ENCODE measurements at regions not wholly inside any gene's neighbourhood (a gene's known extent, or its start where the extent isn't known, plus 50 kb on each side); places are given as distances from the start of the nearest gene placed in this dataset.

- Mint-ChIP-seq H3K27me3 (ENCODE audit: unreplicated experiment) (peaks cover 4% of the 10 kb centered on the region), H3K27ac (ENCODE audit: unreplicated experiment) (no peak overlapping the region), H3K4me1 (ENCODE audit: low read depth, unreplicated experiment) (no peaks in the 10 kb centered on the region), H3K36me3 (ENCODE audit: unreplicated experiment) (no peaks in the 10 kb centered on the region), H3K9me3 (ENCODE audit: unreplicated experiment) (peaks cover 2% of the 10 kb centered on the region), H3K4me3 (ENCODE audit: unreplicated experiment) (no peak overlapping the region)
- no peak for TF ChIP-seq CTCF (IDR thresholded peaks at IDR 0.05; ENCODE audit: partially characterized antibody, unreplicated experiment)
- DNase-seq, result no peak
Observed at GRCh38 chr1:56285554-56286402, 293.6 kb downstream of the PLPP3 start.

GRCh38 chr1:56284928-56285327 lies 294.4 kb downstream of the PLPP3 start:
- no peak overlapping the region for H3K4me3 Mint-ChIP-seq (ENCODE audit: unreplicated experiment)
- H3K36me3 Mint-ChIP-seq (ENCODE audit: unreplicated experiment), result no peaks in the 10 kb centered on the region
- DNase-seq, result no peak
- no peak overlapping the region for H3K27ac Mint-ChIP-seq (ENCODE audit: unreplicated experiment)
- H3K27me3 Mint-ChIP-seq (ENCODE audit: unreplicated experiment), result peaks cover 4% of the 10 kb centered on the region
- TF ChIP-seq CTCF (IDR thresholded peaks at IDR 0.05; ENCODE audit: partially characterized antibody, unreplicated experiment), result no peak
- H3K9me3 Mint-ChIP-seq (ENCODE audit: unreplicated experiment), result peaks cover 2% of the 10 kb centered on the region
- H3K4me1 Mint-ChIP-seq (ENCODE audit: low read depth, unreplicated experiment), result no peaks in the 10 kb centered on the region

- no peak overlapping the region for H3K27ac Mint-ChIP-seq (ENCODE audit: unreplicated experiment)
- no peak overlapping the region for H3K4me3 Mint-ChIP-seq (ENCODE audit: unreplicated experiment)
- no peaks in the 10 kb centered on the region for H3K4me1 Mint-ChIP-seq (ENCODE audit: low read depth, unreplicated experiment)
- H3K27me3 Mint-ChIP-seq (ENCODE audit: unreplicated experiment), result no peaks in the 10 kb centered on the region
- no peak for DNase-seq
- no peaks in the 10 kb centered on the region for H3K9me3 Mint-ChIP-seq (ENCODE audit: unreplicated experiment)
- TF ChIP-seq CTCF (IDR thresholded peaks at IDR 0.05; ENCODE audit: partially characterized antibody, unreplicated experiment), result no peak
- no peaks in the 10 kb centered on the region for H3K36me3 Mint-ChIP-seq (ENCODE audit: unreplicated experiment)
Observed at GRCh38 chr1:56278061-56278460, 301.3 kb downstream of the PLPP3 start.

GRCh38 chr1:56268519-56269140 lies 310.7 kb downstream of the PLPP3 start:
- no peak for DNase-seq
- Mint-ChIP-seq H3K27ac (ENCODE audit: unreplicated experiment) (no peak overlapping the region), H3K9me3 (ENCODE audit: unreplicated experiment) (no peaks in the 10 kb centered on the region), H3K36me3 (ENCODE audit: unreplicated experiment) (no peaks in the 10 kb centered on the region), H3K27me3 (ENCODE audit: unreplicated experiment) (no peaks in the 10 kb centered on the region), H3K4me3 (ENCODE audit: unreplicated experiment) (no peak overlapping the region), H3K4me1 (ENCODE audit: low read depth, unreplicated experiment) (no peaks in the 10 kb centered on the region)
- no peak for TF ChIP-seq CTCF (IDR thresholded peaks at IDR 0.05; ENCODE audit: partially characterized antibody, unreplicated experiment)

GRCh38 chr1:56267611-56268010 lies 311.8 kb downstream of the PLPP3 start:
- Mint-ChIP-seq H3K4me3 (ENCODE audit: unreplicated experiment) (no peak overlapping the region), H3K36me3 (ENCODE audit: unreplicated experiment) (no peaks in the 10 kb centered on the region), H3K27me3 (ENCODE audit: unreplicated experiment) (no peaks in the 10 kb centered on the region), H3K9me3 (ENCODE audit: unreplicated experiment) (no peaks in the 10 kb centered on the region), H3K4me1 (ENCODE audit: low read depth, unreplicated experiment) (no peaks in the 10 kb centered on the region), H3K27ac (ENCODE audit: unreplicated experiment) (no peak overlapping the region)
- TF ChIP-seq CTCF (IDR thresholded peaks at IDR 0.05; ENCODE audit: partially characterized antibody, unreplicated experiment), result no peak
- no peak for DNase-seq

All from glutamatergic neuron (in vitro differentiated cells).